Thyroid gland (tissue), 4 donors: ENCODE measurements at regions not wholly inside any gene's neighbourhood (a gene's known extent, or its start where the extent isn't known, plus 50 kb on each side); places are given as distances from the start of the nearest gene placed in this dataset.

Experiments
- DNase-seq, 2 donors: peaks; one replicate each; pipeline ENCODE4 v3.0.0-alpha.2; 2019
- H3K27ac ChIP-seq, 3 donors: fragments of 200-600 bp; sonication (generic); 1 replicate in 2 of 3; 2 replicates in 1 of 3; pipeline ENCODE4 v1.5.1; 2016 to 2019; ENCODE audit warnings: mild to moderate bottlenecking in 1 of 3, moderate library complexity in 1 of 3
- H3K27me3 ChIP-seq: fragments of 200-600 bp; sonication (generic); one replicate; pipeline ENCODE4 v1.5.1; 2019
- H3K36me3 ChIP-seq, 2 donors: fragments of 200-600 bp; sonication (generic); one replicate each; pipeline ENCODE4 v1.5.1; 2016 to 2019
- H3K4me1 ChIP-seq, 2 donors: fragments of 200-600 bp; sonication (generic); one replicate each; pipeline ENCODE4 v1.5.1; 2017 to 2019
- H3K4me3 ChIP-seq, 3 donors: fragments of 200-600 bp; sonication (generic); replicated peaks in 1 of 3; 1 replicate in 2 of 3; 2 replicates in 1 of 3; pipeline ENCODE4 v1.5.1; 2016; ENCODE audit warnings: mild to moderate bottlenecking in 1 of 3
- H3K9me3 ChIP-seq: fragments of 200-600 bp; sonication (generic); one replicate; pipeline ENCODE4 v1.5.1; 2017
- CTCF ChIP-seq, 6 experiments: fragments of 200-600 bp in 3 of 6; fragments of 450-650 bp in 3 of 6; sonication (generic) in 3 of 6; IDR thresholded peaks; one replicate each; pipeline ENCODE4 v1.5.1; 2016 to 2019; ENCODE audit warnings: antibody characterized with exemption in 6 of 6, mild to moderate bottlenecking in 2 of 6, inconsistent platforms in 1 of 6, moderate library complexity in 1 of 6
- POLR2A ChIP-seq, 2 donors: fragments of 450-650 bp; IDR thresholded peaks; one replicate each; pipeline ENCODE4 v1.6.1; 2017; ENCODE audit warnings: antibody characterized with exemption in 2 of 2, mild to moderate bottlenecking in 2 of 2, moderate library complexity in 1 of 2
- WGBS, 2 donors: methylation state at CpG; one replicate each; pipeline ENCODE4 v1.1.5; 2017; 5-methylcytosine and 5-hydroxymethylcytosine counted together
- intact Hi-C: fragments of 100-400 bp; cut with DNase I; formaldehyde crosslinking; loops from one replicate; pipeline ENCODE4 v1.15.1; 2023

DNA sequence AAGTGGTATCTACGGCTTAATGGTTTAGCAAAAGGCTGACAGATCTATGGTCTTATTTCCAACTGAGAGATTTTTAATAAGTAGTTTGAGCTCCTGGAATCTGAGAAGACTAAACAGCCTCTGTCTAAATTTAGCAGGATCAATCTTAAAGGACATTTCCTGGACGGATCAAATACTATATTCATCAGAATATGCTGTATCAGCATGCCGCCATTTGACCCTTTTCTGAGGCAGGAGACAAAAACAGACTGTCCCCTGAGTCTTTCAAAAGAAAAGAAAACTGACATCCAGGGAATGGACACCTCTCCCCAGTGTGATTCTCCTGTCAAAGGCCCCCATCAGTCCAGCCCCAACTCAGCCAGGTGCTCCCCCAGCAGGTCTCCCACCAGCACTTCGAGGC is 443.7 kb downstream of the GXYLT1 start:
- H3K9me3 ChIP-seq = no peaks in the 10 kb centered on the region
- H3K4me3 ChIP-seq = no peak overlapping the region
- intact Hi-C loops = no loop called here
- H3K36me3 ChIP-seq = no peaks in the 10 kb centered on the region
- H3K4me1 ChIP-seq = no peaks in the 10 kb centered on the region
- no peaks in the 10 kb centered on the region for H3K27me3 ChIP-seq
- 74 to 80% methylated on average over 4 of the region's 4 CpGs for WGBS, 2 donors
- DNase-seq = no peak
- H3K27ac ChIP-seq = no peak overlapping the region
- TF ChIP-seq POLR2A (IDR thresholded peaks at IDR 0.05) (no peak), CTCF (IDR thresholded peaks at IDR 0.05) (no peak)

GRCh38 chr12:41699658-41700057 is 445.0 kb downstream of the GXYLT1 start:
- no peak overlapping the region for H3K4me3 ChIP-seq

GRCh38 chr12:41697161-41697560 is 447.5 kb downstream of the GXYLT1 start:
- H3K9me3 ChIP-seq = no peaks in the 10 kb centered on the region
- no peaks in the 10 kb centered on the region for H3K27me3 ChIP-seq
- no peaks in the 10 kb centered on the region for H3K36me3 ChIP-seq
- TF ChIP-seq CTCF (IDR thresholded peaks at IDR 0.05) (no peak), POLR2A (IDR thresholded peaks at IDR 0.05) (no peak)
- intact Hi-C loops = no loop called here
- H3K4me3 ChIP-seq = no peak overlapping the region
- DNase-seq = no peak
- WGBS, 2 donors = 71 to 84% methylated on average over 2 of the region's 2 CpGs
- no peaks in the 10 kb centered on the region for H3K4me1 ChIP-seq
- H3K27ac ChIP-seq = no peak overlapping the region

More at GRCh38 chr12:41699658-41700057, 445.0 kb downstream of the GXYLT1 start:
- TF ChIP-seq POLR2A (IDR thresholded peaks at IDR 0.05) (no peak), CTCF (IDR thresholded peaks at IDR 0.05) (no peak)
- no peaks in the 10 kb centered on the region for H3K4me1 ChIP-seq
- H3K9me3 ChIP-seq = no peaks in the 10 kb centered on the region
- no peak overlapping the region for H3K27ac ChIP-seq
- 95% methylated on average over 3 of the region's 3 CpGs for WGBS, 2 donors
- DNase-seq = no peak
- intact Hi-C loops = no loop called here
- no peaks in the 10 kb centered on the region for H3K27me3 ChIP-seq
- no peaks in the 10 kb centered on the region for H3K36me3 ChIP-seq

GRCh38 chr12:41684997-41685396 is 459.7 kb downstream of the GXYLT1 start:
- H3K27ac ChIP-seq = no peak overlapping the region
- no peaks in the 10 kb centered on the region for H3K4me1 ChIP-seq
- H3K4me3 ChIP-seq = no peak overlapping the region
- H3K36me3 ChIP-seq = no peaks in the 10 kb centered on the region
- intact Hi-C loops = no loop called here
- no peaks in the 10 kb centered on the region for H3K9me3 ChIP-seq
- peak in 4 of 6 experiments; percentile 6 to 47 (median 19) for TF ChIP-seq CTCF (IDR thresholded peaks at IDR 0.05)
- TF ChIP-seq POLR2A (IDR thresholded peaks at IDR 0.05) = no peak
- DNase-seq = no peak
- no peaks in the 10 kb centered on the region for H3K27me3 ChIP-seq

DNA sequence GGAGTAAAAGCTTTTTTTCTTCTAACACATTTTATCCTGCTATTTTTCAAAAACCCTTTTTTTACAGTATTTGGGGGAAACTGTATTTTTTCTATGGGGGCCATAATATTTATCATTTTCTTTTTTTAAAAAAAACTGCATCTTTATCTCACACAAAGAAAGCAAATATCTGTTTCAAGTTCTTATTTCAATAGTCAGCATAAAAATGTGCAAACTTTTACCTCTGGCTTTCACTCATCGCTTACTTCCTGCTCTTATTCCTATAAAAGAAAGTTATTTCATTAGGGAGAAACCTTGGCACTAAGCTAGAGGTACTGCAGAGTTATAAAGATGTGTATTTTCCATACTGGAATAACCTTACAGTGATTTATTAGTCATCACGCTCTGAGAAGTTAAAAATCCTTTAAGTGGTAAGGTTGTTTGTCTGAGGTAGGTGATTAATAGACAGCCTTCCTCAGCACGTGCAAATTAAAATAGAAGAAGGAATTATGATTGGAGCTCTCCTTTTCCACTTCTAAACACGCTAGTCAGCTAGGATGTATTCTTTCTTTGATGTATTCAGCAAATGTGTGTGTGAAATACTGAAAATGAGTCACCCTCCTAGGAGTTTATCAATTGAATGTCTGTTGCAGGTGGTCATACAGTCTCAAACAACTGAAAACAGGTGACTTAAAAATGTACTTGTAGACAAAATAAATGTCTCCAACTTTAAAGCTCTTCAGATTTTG is 461.0 kb downstream of the GXYLT1 start:
- 67 to 70% methylated on average over 4 of the region's 4 CpGs for WGBS, 2 donors
- intact Hi-C loops = no loop called here
- Histone ChIP-seq H3K27me3 (no peaks in the 10 kb centered on the region), H3K4me1 (no peaks in the 10 kb centered on the region), H3K27ac (no peak overlapping the region), H3K9me3 (no peaks in the 10 kb centered on the region), H3K4me3 (no peak overlapping the region), H3K36me3 (no peaks in the 10 kb centered on the region)
- no peak for DNase-seq
- TF ChIP-seq POLR2A (IDR thresholded peaks at IDR 0.05) = no peak
- TF ChIP-seq CTCF (IDR thresholded peaks at IDR 0.05) = no peak
